Neural cell (in vitro differentiated cells): ENCODE measurements at regions not wholly inside any gene's neighbourhood (a gene's known extent, or its start where the extent isn't known, plus 50 kb on each side); places are given as distances from the start of the nearest gene placed in this dataset.
"Not testable (repeated sequence)": the region's sequence is repeated elsewhere in the genome, so short reads cannot be mapped to it uniquely, and the experiment has no call there.

Experiments used
- H2AFZ ChIP-seq: fragments of 200-600, 300-800 bp; sonication (generic), shearing (Covaris generic); 2 replicates; pipeline ENCODE4 v1.6.0; 2014; ENCODE audit warnings: low read depth, mild to moderate bottlenecking, antibody characterized with exemption, low read length, moderate library complexity
- H3F3A ChIP-seq: fragments of 200-600 bp; shearing (Covaris generic); 2 replicates; pipeline ENCODE4 v1.6.1; 2016; ENCODE audit warnings: mild to moderate bottlenecking, moderate library complexity, mixed read lengths, antibody characterized with exemption, low read length; ENCODE audit not compliant: insufficient read depth, poor library complexity, severe bottlenecking
- H3K27ac ChIP-seq: fragments of 200-600, 300-800 bp; sonication (generic), shearing (Covaris generic); 2 replicates; pipeline ENCODE4 v1.5.1; 2014; ENCODE audit warnings: mild to moderate bottlenecking, low read length, moderate library complexity
- H3K27me3 ChIP-seq: fragments of 300-800, 200-600 bp; sonication (generic), shearing (Covaris generic); 2 replicates; pipeline ENCODE4 v1.6.0; 2014; ENCODE audit warnings: mild to moderate bottlenecking, low read depth, low read length, moderate library complexity; ENCODE audit not compliant: insufficient read depth
- H3K36me3 ChIP-seq: fragments of 300-800, 200-600 bp; sonication (generic), shearing (Covaris generic); 2 replicates; pipeline ENCODE4 v1.5.1; 2014; ENCODE audit warnings: mild to moderate bottlenecking, antibody characterized with exemption, low read length, moderate library complexity; ENCODE audit not compliant: insufficient read depth
- H3K4me2 ChIP-seq: fragments of 300-800, 200-600 bp; sonication (generic), shearing (Covaris generic); 2 replicates; pipeline ENCODE4 v1.6.0; 2014; ENCODE audit warnings: mild to moderate bottlenecking, low read length
- H3K4me3 ChIP-seq: fragments of 300-800, 200-600 bp; sonication (generic), shearing (Covaris generic); 2 replicates; pipeline ENCODE4 v1.5.1; 2014; ENCODE audit warnings: mild to moderate bottlenecking, low read length, moderate library complexity
- H3K79me2 ChIP-seq: fragments of 200-600 bp; shearing (Covaris generic); replicated peaks from 2 replicates; pipeline ENCODE4 v1.6.0; 2014; ENCODE audit warnings: mild to moderate bottlenecking, low read length, moderate library complexity; ENCODE audit not compliant: insufficient read depth
- H3K9ac ChIP-seq: fragments of 300-800, 200-600 bp; sonication (generic), shearing (Covaris generic); 2 replicates; pipeline ENCODE4 v1.6.1; 2016; ENCODE audit warnings: mild to moderate bottlenecking, low read length, mixed read lengths
- H3K9me2 ChIP-seq: fragments of 200-600 bp; shearing (Covaris generic); 2 replicates; pipeline ENCODE4 v1.6.1; 2016; ENCODE audit warnings: mild to moderate bottlenecking, low read length, mixed read lengths; ENCODE audit not compliant: insufficient read depth
- H3K9me3 ChIP-seq: fragments of 200-600, 300-800 bp; sonication (generic), shearing (Covaris generic); 2 replicates; pipeline ENCODE4 v1.6.1; 2016; ENCODE audit warnings: mild to moderate bottlenecking, mixed run types, low read length, moderate library complexity, mixed read lengths
- H4K20me1 ChIP-seq: fragments of 200-600 bp; shearing (Covaris generic); 2 replicates; pipeline ENCODE4 v1.6.1; 2016; ENCODE audit warnings: mild to moderate bottlenecking, mixed run types; ENCODE audit not compliant: insufficient read depth
- EP300 ChIP-seq: fragments of 450-650 bp; conservative IDR thresholded peaks from 2 replicates; pipeline ENCODE4 v1.6.1; 2014; ENCODE audit warnings: antibody characterized with exemption, mild to moderate bottlenecking, moderate library complexity; ENCODE audit not compliant: poor library complexity, severe bottlenecking
- EZH2 ChIP-seq: fragments of 200-600, 300-800 bp; shearing (Covaris generic), sonication (generic); IDR thresholded peaks from 2 replicates; pipeline ENCODE4 v1.6.1; 2014; ENCODE audit warnings: antibody characterized with exemption, low read length, borderline replicate concordance, mild to moderate bottlenecking; ENCODE audit not compliant: insufficient read depth, poor library complexity, severe bottlenecking
- MXI1 ChIP-seq: fragments of 450-650 bp; conservative IDR thresholded peaks from 2 replicates; pipeline ENCODE4 v1.6.1; 2014; ENCODE audit warnings: antibody characterized with exemption, mild to moderate bottlenecking; ENCODE audit not compliant: poor library complexity, severe bottlenecking
- POLR2AphosphoS5 ChIP-seq: IDR thresholded peaks from 2 replicates; pipeline ENCODE4 v1.6.1; 2012
- RAD21 ChIP-seq: fragments of 450-650 bp; conservative IDR thresholded peaks from 2 replicates; pipeline ENCODE4 v1.6.1; 2014; ENCODE audit warnings: antibody characterized with exemption, mild to moderate bottlenecking, moderate library complexity
- SMC3 ChIP-seq: fragments of 450-650 bp; conservative IDR thresholded peaks from 2 replicates; pipeline ENCODE4 v1.6.1; 2014; ENCODE audit warnings: antibody characterized with exemption, mild to moderate bottlenecking, moderate library complexity; ENCODE audit not compliant: poor library complexity
- TAF1 ChIP-seq: IDR thresholded peaks from 2 replicates; pipeline ENCODE4 v1.6.1; 2012; ENCODE audit warnings: low read depth
- TF ChIP-seq, protein P1 (sequence below): IDR thresholded peaks from 2 replicates; pipeline ENCODE4 v1.6.1; 2012; ENCODE audit warnings: borderline replicate concordance
- TF ChIP-seq, protein P2 (sequence below): fragments of 450-650 bp; IDR thresholded peaks from 2 replicates; pipeline ENCODE4 v1.5.1; 2014; ENCODE audit warnings: antibody characterized with exemption, mild to moderate bottlenecking, moderate library complexity; ENCODE audit not compliant: poor library complexity, severe bottlenecking

DNA sequence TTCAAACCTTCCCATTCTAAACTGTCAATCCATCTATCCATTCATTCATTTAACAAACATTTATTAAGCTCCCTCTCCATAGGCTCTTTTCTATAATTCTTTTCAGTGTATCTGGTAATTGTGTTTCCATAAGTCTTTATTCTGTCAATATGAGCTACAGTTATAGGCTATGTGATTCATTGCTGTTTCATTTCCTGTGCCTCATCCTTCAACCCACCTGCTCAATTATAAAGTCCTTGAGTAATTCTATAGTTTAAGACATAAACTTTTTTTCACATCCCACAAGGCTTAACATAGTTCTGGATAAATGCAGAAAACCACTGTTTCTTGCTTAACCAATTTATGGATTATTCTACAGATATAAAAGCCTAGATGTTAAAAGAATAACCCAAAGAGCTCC lies 84.2 kb upstream of the PIK3C3 start:
- Histone ChIP-seq H3K9ac (no peak overlapping the region), H3K9me2 (no peaks in the 10 kb centered on the region), H3K27ac (no peak overlapping the region), H3K4me2 (no peak overlapping the region), H3K27me3 (no peaks in the 10 kb centered on the region), H3K36me3 (no peaks in the 10 kb centered on the region), H3F3A (no peaks in the 10 kb centered on the region), H3K79me2 (no peaks in the 10 kb centered on the region), H3K9me3 (no peaks in the 10 kb centered on the region), H4K20me1 (no peaks in the 10 kb centered on the region), H2AFZ (no peak overlapping the region), H3K4me3 (no peak overlapping the region)
- TF ChIP-seq EP300 (no peak), EZH2 (no peak), MXI1 (no peak), POLR2AphosphoS5 (no peak), TAF1 (no peak), SMC3 (no peak), RAD21 (no peak)
- TF ChIP-seq, protein P1, sequence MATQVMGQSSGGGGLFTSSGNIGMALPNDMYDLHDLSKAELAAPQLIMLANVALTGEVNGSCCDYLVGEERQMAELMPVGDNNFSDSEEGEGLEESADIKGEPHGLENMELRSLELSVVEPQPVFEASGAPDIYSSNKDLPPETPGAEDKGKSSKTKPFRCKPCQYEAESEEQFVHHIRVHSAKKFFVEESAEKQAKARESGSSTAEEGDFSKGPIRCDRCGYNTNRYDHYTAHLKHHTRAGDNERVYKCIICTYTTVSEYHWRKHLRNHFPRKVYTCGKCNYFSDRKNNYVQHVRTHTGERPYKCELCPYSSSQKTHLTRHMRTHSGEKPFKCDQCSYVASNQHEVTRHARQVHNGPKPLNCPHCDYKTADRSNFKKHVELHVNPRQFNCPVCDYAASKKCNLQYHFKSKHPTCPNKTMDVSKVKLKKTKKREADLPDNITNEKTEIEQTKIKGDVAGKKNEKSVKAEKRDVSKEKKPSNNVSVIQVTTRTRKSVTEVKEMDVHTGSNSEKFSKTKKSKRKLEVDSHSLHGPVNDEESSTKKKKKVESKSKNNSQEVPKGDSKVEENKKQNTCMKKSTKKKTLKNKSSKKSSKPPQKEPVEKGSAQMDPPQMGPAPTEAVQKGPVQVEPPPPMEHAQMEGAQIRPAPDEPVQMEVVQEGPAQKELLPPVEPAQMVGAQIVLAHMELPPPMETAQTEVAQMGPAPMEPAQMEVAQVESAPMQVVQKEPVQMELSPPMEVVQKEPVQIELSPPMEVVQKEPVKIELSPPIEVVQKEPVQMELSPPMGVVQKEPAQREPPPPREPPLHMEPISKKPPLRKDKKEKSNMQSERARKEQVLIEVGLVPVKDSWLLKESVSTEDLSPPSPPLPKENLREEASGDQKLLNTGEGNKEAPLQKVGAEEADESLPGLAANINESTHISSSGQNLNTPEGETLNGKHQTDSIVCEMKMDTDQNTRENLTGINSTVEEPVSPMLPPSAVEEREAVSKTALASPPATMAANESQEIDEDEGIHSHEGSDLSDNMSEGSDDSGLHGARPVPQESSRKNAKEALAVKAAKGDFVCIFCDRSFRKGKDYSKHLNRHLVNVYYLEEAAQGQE: no peak
- TF ChIP-seq, protein P2, sequence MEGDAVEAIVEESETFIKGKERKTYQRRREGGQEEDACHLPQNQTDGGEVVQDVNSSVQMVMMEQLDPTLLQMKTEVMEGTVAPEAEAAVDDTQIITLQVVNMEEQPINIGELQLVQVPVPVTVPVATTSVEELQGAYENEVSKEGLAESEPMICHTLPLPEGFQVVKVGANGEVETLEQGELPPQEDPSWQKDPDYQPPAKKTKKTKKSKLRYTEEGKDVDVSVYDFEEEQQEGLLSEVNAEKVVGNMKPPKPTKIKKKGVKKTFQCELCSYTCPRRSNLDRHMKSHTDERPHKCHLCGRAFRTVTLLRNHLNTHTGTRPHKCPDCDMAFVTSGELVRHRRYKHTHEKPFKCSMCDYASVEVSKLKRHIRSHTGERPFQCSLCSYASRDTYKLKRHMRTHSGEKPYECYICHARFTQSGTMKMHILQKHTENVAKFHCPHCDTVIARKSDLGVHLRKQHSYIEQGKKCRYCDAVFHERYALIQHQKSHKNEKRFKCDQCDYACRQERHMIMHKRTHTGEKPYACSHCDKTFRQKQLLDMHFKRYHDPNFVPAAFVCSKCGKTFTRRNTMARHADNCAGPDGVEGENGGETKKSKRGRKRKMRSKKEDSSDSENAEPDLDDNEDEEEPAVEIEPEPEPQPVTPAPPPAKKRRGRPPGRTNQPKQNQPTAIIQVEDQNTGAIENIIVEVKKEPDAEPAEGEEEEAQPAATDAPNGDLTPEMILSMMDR: no peak

DNA sequence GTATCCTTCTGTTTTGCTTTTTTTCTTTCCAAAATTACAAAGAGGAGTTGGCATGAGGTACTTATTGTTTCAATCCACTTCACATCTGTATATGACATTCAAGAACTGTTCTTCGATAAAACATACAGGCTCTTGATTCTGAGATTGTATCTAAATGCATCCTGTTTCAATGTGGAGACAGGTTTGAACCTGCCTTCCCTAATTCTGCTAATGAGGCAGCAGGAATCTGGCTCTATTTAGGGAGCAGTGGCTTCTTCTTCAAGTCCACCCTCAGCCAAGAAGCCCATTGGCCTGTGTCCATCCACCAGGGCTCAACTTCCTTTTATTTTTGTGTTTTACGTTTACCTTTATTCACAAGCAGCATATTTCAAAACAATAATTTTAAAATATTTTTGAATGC lies 84.8 kb upstream of the PIK3C3 start:
- H3K9me3 ChIP-seq: no peaks in the 10 kb centered on the region
- TF ChIP-seq TAF1 (no peak), EZH2 (no peak)
- H3K9ac ChIP-seq: no peak overlapping the region
- no peaks in the 10 kb centered on the region for H3F3A ChIP-seq
- H3K79me2 ChIP-seq: no peaks in the 10 kb centered on the region
- no peaks in the 10 kb centered on the region for H4K20me1 ChIP-seq
- no peaks in the 10 kb centered on the region for H3K9me2 ChIP-seq
- no peaks in the 10 kb centered on the region for H3K27me3 ChIP-seq
- H3K27ac ChIP-seq: no peak overlapping the region
- no peak overlapping the region for H3K4me2 ChIP-seq
- no peak overlapping the region for H2AFZ ChIP-seq
- no peak overlapping the region for H3K4me3 ChIP-seq
- no peaks in the 10 kb centered on the region for H3K36me3 ChIP-seq

DNA sequence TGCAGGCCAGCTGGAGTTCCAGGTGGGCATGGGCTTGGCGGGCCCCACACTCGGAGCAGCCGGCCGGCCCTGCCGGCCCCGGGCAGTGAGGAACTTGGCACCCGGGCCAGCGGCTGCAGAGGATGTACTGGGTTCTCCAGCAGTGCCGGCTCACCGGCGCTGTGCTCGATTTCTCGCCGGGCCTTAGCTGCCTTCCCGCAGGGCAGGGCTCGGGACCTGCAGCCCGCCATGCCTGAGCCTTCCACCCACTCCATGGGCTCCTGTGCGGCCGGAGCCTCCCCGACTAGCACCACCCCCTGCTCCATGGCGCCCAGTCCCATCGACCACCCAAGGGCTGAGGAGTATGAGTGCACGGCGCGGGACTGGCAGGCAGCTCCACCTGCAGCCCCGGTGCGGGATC lies 89.2 kb upstream of the PIK3C3 start:
- not testable (repeated sequence) for H3K4me3 ChIP-seq, H4K20me1 ChIP-seq, H3K27ac ChIP-seq, H3K9me3 ChIP-seq, H3K36me3 ChIP-seq, H3K27me3 ChIP-seq, H3K9me2 ChIP-seq, H2AFZ ChIP-seq, H3K4me2 ChIP-seq, H3F3A ChIP-seq, H3K9ac ChIP-seq, H3K79me2 ChIP-seq
